NCI-H2227 (cell line): ENCODE measurements at regions not wholly inside any gene's neighbourhood (a gene's known extent, or its start where the extent isn't known, plus 50 kb on each side); places are given as distances from the start of the nearest gene placed in this dataset.

Experiments
- DNase-seq: peaks from one replicate; lab custom pipeline; 2025; ENCODE audit not compliant: unreplicated experiment; lab: John Stamatoyannopoulos, UW

DNA sequence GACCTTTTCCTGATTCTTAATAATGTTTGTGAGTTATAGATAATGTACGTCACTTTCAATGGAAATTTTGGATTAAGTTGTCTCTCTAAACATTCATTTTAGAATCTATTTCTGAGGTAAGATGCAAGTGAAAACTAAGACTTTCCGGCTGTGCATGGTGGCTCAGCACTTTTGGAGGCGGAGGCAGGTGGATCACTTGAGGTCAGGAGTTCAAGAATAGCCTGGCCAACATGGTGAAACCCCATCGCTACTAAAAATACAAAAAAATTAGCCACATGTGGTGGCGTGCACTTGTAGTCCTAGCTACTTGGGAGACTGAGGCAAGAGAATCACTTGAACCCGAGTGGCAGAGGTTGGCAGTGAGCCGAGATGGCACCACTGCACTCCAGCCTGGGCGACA is 524.6 kb upstream of the SLIT2 start:
- no peak for DNase-seq

GRCh38 chr4:19725130-19725529 is 526.6 kb upstream of the SLIT2 start:
- no peak for DNase-seq

- DNase-seq: no peak
Observed at GRCh38 chr4:19722404-19722803, 529.3 kb upstream of the SLIT2 start.

DNA sequence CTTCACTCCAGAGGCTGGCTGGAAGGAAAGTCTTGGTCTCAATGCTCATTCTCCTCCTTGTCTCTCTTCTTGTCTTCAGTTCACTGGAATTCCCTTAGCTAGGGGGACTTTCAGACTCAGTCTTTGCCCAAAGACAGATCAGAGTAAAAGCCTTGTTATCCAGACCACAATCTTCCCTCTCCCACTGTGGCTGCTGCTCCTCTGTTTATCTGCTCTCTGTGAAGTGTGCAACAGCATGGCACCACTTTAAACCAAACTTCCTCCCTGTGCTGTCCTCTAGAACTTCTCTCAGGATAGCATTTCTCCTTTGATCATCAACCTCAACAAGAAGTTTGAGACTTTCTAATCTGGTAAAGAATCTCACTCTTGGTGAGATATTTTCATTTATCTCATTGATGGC is 530.1 kb upstream of the SLIT2 start:
- no peak for DNase-seq

- no peak for DNase-seq
Observed at GRCh38 chr4:19720610-19721009, 531.1 kb upstream of the SLIT2 start.

DNA sequence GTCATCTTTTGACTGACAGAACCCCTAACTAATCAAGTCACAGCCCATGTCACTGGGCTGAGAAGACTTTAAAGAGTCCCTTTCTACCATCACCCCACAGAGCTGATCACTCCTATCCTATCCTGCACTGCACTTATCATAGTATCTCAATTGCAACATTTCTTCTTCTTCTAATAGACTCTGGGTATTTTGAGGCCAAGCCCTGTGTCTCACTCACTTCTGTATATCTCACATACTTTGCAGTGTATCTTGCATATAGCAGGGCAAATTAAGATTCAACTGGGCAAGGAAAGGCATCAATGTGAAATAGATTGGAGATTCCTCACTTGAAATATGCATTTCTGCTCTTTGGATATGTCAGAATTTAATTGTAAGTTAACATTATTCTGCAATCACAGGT is 531.5 kb upstream of the SLIT2 start:
- DNase-seq: no peak

DNA sequence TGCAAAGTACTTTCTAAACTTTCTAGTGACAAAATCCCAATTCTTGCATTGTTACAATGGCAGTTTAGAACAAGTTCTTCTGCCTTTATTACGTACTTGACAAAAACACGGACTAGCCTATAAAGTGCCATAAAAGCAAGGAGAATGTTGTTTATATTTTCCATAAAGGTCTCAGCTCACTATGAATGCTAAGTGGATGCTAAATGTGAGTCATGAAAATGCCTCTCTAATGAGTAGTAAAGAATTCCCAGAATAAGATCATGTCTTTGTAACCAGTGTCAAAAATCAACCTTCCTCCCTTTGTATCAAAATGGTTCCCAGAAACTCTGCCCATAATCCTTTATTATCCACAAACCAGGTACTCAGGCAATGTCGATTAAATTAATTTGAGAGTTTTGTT is 539.8 kb upstream of the SLIT2 start:
- DNase-seq: no peak

DNA sequence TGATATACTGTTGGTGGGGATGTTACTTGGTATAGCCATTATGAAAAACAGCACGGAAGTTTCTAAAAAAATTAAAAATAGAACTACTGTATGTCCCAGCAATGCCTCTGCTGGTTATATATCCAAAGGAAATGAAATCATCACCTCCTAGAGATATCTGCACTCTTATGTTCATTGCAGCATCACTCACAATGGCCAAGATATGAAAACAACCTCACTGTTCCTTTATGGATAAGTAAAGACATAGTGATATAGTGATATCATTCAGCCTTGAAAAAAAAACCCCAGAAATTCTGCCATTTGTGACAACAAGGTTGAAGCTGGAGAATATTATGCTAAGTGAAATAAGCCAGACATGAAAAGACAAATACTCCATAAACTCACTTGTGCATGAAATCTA is 543.8 kb upstream of the SLIT2 start:
- no peak for DNase-seq

DNA sequence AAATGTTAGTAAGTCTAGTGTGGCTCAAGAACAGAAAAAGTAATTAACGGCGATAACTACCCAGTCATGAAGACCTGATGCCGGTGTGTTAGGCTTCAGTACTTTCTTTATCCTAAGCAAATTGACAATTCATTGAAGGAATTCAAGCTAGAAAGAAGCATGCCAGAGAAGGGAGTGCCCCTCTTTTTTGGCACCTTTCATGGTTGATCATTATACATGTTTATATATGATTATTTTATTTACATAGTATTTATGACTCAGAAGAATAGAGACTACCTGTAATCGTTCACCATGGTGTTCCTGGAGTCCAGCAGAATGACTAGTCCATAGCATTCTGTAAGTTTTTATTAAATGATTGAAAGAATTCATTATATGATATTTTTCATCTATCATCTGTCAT is 548.3 kb upstream of the SLIT2 start:
- DNase-seq: no peak

- no peak for DNase-seq
Observed at GRCh38 chr4:19700992-19701391, 550.7 kb upstream of the SLIT2 start.

- no peak for DNase-seq
Observed at GRCh38 chr4:19698961-19699360, 552.7 kb upstream of the SLIT2 start.

- no peak for DNase-seq
Observed at GRCh38 chr4:19694812-19695211, 556.9 kb upstream of the SLIT2 start.

DNA sequence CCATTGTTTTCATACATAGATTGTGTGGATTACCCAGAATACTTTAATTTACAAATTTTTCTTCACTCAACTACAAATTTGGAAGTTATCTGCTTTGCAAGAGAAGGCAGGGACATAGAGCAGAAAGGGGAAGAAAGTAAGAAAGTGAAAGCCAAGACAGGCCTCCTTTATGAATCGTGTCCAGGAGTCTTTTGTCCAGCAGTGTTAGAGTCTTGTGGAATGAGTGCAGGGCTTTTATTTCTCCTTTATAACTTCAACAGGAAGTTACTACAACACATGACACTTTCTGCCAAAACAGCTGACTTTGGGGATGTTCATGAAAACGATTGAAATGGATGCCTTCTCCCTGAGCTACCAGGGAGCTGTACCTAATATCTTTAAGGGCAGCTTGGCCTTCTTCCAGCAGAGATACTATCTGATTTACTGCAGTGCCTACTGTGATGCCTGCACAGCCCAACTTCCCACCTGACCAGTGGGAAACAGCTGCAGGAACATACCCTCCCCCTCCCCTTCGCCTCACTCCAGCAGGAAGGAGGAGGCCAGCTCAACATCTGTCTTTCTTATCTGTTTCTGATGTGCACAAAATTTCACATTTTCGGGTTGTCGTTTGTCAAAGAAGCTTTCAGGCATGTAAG is 557.7 kb upstream of the SLIT2 start:
- no peak for DNase-seq

DNA sequence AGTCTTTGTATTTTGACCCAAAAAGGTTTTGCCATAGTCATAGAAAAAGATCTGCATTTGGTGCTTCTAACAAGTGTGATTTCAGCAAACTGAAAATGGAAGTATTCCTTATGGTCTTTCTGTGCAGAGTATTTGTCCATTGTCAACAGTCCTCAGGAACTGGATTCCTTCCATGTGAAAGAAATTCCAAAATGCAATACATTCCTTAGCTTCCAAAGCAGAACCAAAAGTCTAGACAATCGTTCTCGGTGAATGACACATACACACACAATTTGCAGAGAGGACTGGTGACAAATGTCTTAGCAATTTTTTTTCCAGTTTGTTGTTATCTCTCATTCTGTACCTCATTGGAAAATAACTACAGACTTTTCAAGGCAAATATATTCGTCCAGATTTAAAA is 562.2 kb upstream of the SLIT2 start:
- no peak for DNase-seq

- no peak for DNase-seq
Observed at GRCh38 chr4:19686456-19686855, 565.2 kb upstream of the SLIT2 start.

- no peak for DNase-seq
Observed at GRCh38 chr4:19684084-19684483, 567.6 kb upstream of the SLIT2 start.

GRCh38 chr4:19683426-19683825 is 568.3 kb upstream of the SLIT2 start:
- no peak for DNase-seq

DNA sequence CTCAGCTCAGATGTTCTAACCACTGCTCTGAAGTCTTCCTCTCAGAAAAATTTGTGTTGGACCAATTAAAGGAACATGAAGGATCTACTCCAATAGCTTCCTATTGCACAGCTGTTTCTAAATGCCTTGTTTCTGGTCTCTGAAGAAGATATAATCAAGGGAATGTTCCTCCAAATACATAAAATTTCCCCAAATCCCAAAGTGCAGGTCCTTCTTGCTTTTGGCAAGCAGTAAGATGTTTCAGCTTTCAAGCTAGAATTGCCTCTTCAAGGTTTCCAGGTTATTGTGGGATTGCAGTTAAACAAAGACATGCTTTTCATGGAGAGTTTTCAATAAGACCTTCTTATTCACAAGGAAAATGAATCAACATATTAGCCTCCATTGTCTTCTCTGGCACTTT is 574.5 kb upstream of the SLIT2 start:
- no peak for DNase-seq

DNA sequence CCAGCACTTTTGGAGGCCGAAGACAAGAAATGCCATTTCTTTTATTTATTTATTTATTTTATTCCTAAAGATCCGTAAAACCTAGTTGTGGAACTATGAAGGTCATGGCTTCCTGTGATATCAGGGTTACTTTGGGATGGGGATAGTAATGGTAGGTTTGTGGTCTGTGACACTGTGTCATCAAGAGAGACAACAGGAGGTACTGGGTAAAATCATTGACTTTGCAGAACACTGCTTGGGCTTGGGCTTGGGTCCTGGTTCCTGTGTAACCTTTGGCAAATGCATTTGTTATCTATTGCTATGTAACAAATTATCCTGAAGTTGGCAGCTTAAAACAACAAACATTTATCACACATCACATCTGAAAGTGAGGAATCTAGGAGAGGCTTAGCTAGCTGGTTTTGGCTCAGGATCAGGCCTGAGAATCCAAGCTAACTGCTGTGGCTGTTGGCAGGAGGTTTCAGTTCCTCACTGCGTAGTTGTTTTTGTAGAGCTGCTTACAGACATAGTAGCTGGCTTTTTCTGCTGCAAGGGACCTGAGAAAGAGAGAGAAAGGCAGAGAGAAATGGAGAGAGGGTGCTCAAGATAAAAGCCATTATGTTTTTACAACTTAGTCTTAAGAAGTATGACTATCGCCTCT is 576.4 kb upstream of the SLIT2 start:
- DNase-seq: no peak

GRCh38 chr4:19659101-19659500 is 592.6 kb upstream of the SLIT2 start:
- DNase-seq: no peak

DNA sequence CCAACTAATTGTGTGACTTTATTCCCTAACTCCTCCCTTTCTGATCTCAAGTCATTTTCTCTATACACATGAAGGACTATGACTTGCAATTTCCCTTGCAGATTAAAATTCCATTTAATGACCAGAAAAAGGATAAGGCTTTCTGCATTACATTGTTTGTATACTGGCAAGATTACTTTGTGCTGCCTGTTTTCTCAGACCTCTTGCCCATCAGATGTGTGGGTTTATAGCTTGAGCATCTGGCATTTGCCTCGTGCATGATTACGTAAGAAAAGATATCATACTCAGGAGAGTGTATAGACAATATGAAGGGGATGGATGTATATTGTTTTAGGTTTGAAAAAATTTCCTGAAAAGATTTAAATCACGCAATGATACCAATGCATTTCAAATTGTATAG is 593.8 kb upstream of the SLIT2 start:
- no peak for DNase-seq

DNA sequence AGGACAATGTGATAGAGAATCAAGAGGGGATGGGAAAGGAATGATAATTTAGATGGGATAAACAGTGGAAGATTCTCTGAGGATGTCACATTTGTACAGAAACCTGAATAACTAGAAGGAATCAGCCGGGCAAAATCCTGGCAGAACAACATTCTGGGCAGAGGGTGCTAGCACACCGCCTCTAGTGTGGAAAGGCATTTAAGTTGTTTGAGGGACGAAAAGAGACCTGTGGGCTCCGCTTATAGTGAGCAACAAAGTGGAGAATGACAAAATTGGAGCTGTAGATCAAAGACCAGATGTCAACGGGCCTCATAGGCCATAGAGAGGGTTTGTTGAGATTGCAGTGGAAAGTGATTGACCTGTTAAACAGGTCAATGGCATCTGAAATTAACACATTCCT is 596.0 kb upstream of the SLIT2 start:
- DNase-seq: no peak
